Left lung (tissue), 4 donors: ENCODE measurements at regions not wholly inside any gene's neighbourhood (a gene's known extent, or its start where the extent isn't known, plus 50 kb on each side); places are given as distances from the start of the nearest gene placed in this dataset.

ENCODE experiments used
- ATAC-seq: fragments of 200-7000 bp; cut with Tn5 transposase; one replicate; pipeline ENCODE4 v1.9.1; 2020; ENCODE audit warnings: moderate library complexity
- DNase-seq, 4 donors: peaks; one replicate each; pipeline ENCODE4 v3.0.0-alpha.2; 2013 to 2020
- H3K27ac ChIP-seq, 2 donors: fragments of 200-600 bp; sonication (generic) in 1 of 2; one replicate each; pipeline versions ENCODE4 v1.5.0 to v1.8.0; 2020 to 2021
- H3K27me3 ChIP-seq, 2 donors: fragments of 200-600 bp; sonication (generic) in 1 of 2; one replicate each; pipeline versions ENCODE4 v1.5.0 to v1.8.0; 2020 to 2021
- H3K36me3 ChIP-seq, 2 donors: fragments of 200-600 bp; sonication (generic) in 1 of 2; one replicate each; pipeline versions ENCODE4 v1.5.0 to v1.8.0; 2020 to 2021
- H3K4me1 ChIP-seq, 2 donors: fragments of 200-600 bp; one replicate each; pipeline ENCODE4 v1.8.0; 2021
- H3K4me3 ChIP-seq, 2 donors: fragments of 200-600 bp; sonication (generic) in 1 of 2; one replicate each; pipeline versions ENCODE4 v1.5.0 to v1.8.0; 2020 to 2021; ENCODE audit warnings: mild to moderate bottlenecking in 1 of 2
- H3K9me3 ChIP-seq, 2 donors: fragments of 200-600 bp; sonication (generic) in 1 of 2; one replicate each; pipeline versions ENCODE4 v1.5.0 to v1.8.0; 2020 to 2021
- CTCF ChIP-seq, 2 donors: fragments of 200-600 bp; sonication (generic) in 1 of 2; IDR thresholded peaks; one replicate each; pipeline versions ENCODE4 v1.5.0 to v1.8.0; 2021; ENCODE audit warnings: antibody characterized with exemption in 2 of 2
- intact Hi-C, 2 donors: fragments of 100-400 bp; cut with DNase I; formaldehyde crosslinking; loops; one replicate each; pipeline versions ENCODE4 v1.11.2 to v1.14.2; 2022
- donor health status: DM: no; HTN: yes; CAD: no.
- donor health status: DM: no; HTN: no; CAD: no.

- no peak for TF ChIP-seq CTCF (IDR thresholded peaks at IDR 0.05)
- intact Hi-C loops: no loop called here
- no peaks in the 10 kb centered on the region for H3K27me3 ChIP-seq
- no peak for DNase-seq
- no peak overlapping the region for H3K4me3 ChIP-seq
- H3K9me3 ChIP-seq: no peaks in the 10 kb centered on the region
- H3K4me1 ChIP-seq: no peaks in the 10 kb centered on the region
- H3K36me3 ChIP-seq: no peaks in the 10 kb centered on the region
- H3K27ac ChIP-seq: no peak overlapping the region
- ATAC-seq: no peak
Measured at GRCh38 chr3:19016851-19017250, 131.5 kb upstream of the KCNH8 start.

DNA sequence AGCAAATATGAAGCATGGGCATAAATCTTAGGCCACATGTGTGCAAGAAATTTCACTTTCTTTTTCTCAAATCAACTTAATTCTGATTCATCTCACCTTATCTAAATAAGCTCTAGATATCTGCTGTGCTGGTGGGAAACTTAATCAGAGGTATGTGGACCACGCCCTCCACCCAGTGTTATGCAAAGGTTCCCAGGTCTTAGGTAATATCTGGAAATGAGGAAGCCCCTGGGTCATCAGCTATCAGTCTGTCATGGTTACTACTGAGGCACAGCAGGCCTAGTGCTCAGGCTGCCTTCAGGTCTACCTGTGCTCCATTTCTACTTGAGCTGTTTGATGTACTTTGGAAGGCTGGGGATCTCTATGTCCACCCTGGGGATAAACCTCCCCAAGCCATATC, 134.4 kb upstream of the KCNH8 start:
- Histone ChIP-seq H3K36me3 (no peaks in the 10 kb centered on the region), H3K27me3 (no peaks in the 10 kb centered on the region), H3K27ac (no peak overlapping the region), H3K9me3 (no peaks in the 10 kb centered on the region), H3K4me1 (no peaks in the 10 kb centered on the region), H3K4me3 (no peak overlapping the region)
- intact Hi-C loops: no loop called here
- no peak for ATAC-seq
- no peak for TF ChIP-seq CTCF (IDR thresholded peaks at IDR 0.05)
- DNase-seq: no peak

DNA sequence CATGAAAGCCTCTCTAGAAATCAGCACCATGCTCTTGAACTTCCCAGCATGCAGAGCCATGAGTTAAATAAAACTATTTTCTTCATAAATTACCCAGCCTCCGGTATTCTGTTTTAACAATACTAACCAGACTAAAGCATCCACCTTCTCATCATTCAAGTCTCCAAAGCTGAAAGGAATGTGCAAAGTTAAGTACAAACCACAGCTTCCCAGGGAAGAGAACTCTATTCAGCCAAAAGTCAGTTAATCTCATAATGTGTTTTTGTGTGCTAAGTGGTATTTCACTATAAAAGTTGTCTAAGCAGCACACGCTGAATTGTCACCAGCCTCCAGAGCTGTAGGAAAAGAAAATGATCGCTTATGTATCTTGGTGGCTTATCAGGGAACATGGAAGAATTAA, 135.5 kb upstream of the KCNH8 start:
- ATAC-seq: no peak
- TF ChIP-seq CTCF (IDR thresholded peaks at IDR 0.05): no peak
- DNase-seq: no peak
- Histone ChIP-seq H3K4me3 (no peak overlapping the region), H3K9me3 (no peaks in the 10 kb centered on the region), H3K27ac (no peak overlapping the region), H3K4me1 (no peaks in the 10 kb centered on the region), H3K36me3 (no peaks in the 10 kb centered on the region), H3K27me3 (no peaks in the 10 kb centered on the region)
- intact Hi-C loops: no loop called here

GRCh38 chr3:19002606-19003005, 145.7 kb upstream of the KCNH8 start:
- Histone ChIP-seq H3K27ac (no peak overlapping the region), H3K9me3 (no peaks in the 10 kb centered on the region), H3K36me3 (no peaks in the 10 kb centered on the region), H3K4me1 (no peaks in the 10 kb centered on the region), H3K27me3 (no peaks in the 10 kb centered on the region), H3K4me3 (no peak overlapping the region)
- DNase-seq (no peak), ATAC-seq (no peak)
- intact Hi-C loops: no loop called here
- TF ChIP-seq CTCF (IDR thresholded peaks at IDR 0.05): no peak

DNA sequence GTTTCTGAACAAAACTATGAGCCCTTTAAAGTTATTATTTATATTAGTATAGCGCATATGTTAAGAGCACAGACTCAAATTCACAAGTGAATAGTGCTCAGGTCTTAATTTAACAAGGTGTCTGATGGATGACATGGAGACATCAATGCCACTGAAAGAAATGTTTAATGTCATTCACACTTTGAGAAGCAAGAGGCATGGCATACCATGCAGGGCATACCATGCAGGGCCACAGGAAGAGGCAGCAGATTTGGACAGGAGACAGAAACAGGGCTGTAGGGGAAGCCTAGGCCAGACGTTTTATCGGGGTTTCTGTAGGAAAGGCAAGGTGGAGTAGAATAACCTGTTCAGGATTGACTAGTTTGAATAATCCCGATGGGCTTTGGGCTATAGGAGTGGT, 150.2 kb upstream of the KCNH8 start:
- no peaks in the 10 kb centered on the region for H3K36me3 ChIP-seq
- H3K27me3 ChIP-seq: no peaks in the 10 kb centered on the region
- ATAC-seq (no peak), DNase-seq (no peak)
- H3K9me3 ChIP-seq: peaks cover 0 to 5% of the 10 kb centered on the region in 2 donors
- no peak overlapping the region for H3K4me3 ChIP-seq
- TF ChIP-seq CTCF (IDR thresholded peaks at IDR 0.05): no peak
- intact Hi-C loops: no loop called here
- no peak overlapping the region for H3K27ac ChIP-seq
- H3K4me1 ChIP-seq: no peaks in the 10 kb centered on the region
